Stimulated activated naive CD8-positive, alpha-beta T cell treated with anti-CD3 and anti-CD28 coated beads, Interleukin-15, Interleukin-2, amounts not matched to agents 100 U/mL and 50 U/mL, for 24 hours (primary cell): ENCODE measurements at regions not wholly inside any gene's neighbourhood (a gene's known extent, or its start where the extent isn't known, plus 50 kb on each side); places are given as distances from the start of the nearest gene placed in this dataset.

ENCODE experiments used
- ATAC-seq: fragments of 150-1000 bp; cut with Tn5 transposase; one replicate; pipeline ENCODE4 v1.10.0; 2021
- DNase-seq: peaks from one replicate; pipeline ENCODE4 v3.0.0; 2021

DNA sequence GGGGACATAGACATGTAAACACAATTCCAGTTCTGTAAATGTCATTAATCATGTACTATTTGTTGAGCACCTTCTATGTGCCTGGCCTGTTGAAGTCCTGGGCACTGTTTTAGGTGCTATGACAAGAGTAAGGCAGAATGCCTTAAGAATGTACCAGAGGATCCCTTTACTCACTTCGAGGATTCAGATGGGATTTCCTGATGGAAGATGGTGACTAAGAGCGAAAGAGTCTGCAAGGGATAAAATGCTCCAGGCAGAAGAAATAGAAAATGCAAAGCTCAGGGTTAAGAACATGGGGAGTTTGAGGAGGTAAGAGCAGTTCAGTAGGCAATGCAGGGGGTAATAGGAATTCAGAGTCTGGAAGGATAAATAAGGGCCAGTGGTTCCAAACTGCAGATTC lies 671.3 kb upstream of the TBX3 start:
- DNase-seq (no peak), ATAC-seq (no peak)

DNA sequence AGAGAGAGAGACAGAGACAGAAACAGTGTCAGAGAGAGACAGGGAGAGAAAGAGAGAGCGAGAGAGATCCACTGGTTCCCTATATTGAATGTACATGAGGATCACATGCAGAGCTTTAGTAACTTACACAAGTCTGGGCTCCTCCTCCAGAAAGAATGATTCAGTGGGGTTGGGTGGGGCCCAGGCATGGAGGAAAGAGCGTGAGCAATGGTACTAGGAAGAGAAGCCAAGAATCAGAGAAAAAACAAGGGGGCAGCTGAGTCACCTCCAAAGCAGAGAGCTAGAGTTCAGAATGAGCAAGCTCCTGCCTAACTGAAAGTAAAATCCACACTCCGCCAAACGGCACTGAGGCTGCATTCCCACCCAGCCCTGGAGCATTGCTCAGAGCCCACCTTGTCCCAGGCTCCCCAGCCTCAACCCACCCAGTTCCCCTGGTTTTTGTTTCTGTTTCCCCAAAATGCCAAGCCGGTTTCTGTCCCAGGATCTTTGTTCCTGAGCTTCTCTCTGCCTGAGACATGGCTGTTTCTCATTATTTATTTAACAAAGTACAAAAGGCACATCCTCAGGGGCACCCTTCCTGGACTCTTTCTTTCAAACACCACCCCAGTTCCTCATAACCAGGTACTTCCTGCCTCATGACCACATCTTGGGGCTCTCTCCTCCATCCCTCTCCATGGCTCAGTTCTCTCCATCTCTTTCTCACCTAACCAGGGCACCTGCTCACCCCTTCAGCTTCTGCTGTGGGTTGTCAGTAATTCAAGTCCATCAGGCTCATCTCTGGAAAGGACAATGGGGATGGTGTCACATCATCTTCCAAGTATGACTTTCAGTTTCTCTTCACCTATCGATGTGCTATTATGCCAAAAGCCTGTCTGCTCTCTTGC lies 670.3 kb upstream of the TBX3 start:
- peak; percentile 3 for DNase-seq

DNA sequence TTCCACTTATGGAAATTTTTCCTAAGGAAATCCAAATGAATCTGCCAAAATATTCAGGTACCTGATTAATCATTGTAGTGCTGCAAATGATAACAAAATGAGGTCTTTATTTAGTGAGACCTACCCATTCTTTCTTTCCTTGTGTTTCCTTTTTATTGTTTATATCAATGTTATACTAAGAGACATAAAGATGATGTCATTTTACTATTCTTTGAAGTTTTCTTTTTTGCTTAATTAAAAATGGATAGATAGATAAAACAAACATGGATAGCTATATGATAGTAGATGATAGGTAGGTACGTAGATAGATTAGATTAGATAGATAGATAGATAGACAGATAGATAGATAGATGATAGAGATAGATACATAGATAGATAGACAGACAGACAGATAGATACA lies 669.5 kb upstream of the TBX3 start:
- DNase-seq (no peak), ATAC-seq (no peak)

More for the DNA sequence above, 670.3 kb upstream of the TBX3 start:
- peak; percentile 65 for ATAC-seq

DNA sequence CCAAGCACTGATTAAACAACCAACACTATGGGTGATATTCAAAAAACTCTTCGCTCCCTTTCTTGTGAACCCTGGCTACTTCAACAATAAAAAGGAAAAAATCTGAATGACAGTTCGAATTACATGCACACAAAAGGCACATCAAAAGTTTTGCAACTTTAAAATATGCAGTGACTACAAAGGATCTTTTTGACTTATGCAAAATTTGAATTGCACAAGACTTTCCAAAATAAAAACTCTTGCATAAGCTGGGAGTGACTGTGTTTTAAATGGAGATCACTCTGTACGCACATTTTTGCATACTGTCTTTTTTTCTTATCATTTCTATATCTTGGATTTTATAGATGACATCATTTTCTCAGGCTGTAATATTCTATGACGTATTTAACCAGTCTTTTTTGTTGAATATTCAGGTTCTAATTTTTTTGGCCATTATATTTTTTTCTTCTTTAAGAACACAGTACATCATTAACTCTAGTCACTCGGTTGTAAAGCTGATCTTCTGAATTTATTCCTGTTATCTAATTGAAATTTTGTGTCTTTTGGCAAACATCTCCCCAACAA lies 667.6 kb upstream of the TBX3 start:
- no peak for DNase-seq
- ATAC-seq = no peak

DNA sequence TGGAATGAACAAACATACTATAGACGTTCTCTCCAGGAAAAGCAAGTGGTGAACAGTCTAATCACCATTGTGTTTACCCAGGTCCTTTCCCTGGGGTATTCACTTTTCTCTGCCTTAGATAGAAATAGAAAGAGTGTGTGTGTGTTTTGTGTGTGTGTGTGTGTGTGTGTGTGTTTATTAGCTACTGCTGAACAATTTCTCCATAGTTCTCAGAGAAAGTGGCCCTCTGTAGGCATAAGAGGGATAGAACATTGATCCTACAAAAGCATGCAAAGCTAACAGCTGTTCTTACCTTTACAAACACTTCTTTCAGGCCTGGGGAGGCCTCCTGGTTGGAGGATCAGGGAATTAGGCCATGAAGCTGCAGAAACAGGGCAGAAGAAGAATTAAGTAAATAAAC lies 665.7 kb upstream of the TBX3 start:
- DNase-seq (no peak), ATAC-seq (no peak)

DNA sequence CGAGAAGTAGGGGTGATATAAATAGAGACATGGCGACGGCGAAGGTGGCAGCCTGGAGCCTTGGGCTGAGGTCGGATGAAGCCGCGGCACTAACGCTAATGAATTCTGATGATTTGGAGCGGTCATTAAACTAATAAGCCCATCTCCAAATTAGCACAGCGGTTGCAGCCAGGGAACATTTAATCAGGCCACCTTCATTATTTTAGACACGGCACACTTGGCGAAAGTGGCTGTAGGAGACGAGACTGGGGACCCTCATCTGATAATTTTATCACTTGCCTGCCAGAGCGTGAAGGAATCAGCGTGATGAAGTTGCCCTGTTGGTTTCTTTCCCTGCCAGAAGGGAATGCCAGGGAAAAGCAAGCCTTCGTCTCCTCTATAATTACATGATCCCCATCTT lies 664.3 kb upstream of the TBX3 start:
- no peak for DNase-seq

DNA sequence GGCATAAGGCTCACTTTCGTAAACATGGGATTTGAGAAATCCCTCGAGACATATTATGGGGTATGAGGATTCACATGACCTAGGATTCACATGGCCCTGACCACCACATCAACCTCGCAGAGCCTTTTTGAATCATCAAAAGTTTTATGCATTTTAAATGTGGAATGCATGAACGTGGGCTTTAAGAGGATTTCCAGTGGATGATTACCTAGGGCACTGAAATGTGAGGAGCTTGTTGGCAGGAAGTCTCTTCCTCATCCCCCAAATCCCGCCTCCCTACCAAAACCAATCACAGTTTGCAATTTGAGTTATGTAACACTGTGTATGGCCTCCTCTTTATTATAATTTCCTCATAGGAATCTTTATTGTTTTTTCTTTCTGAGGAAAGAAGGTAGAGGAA lies 659.6 kb upstream of the TBX3 start:
- DNase-seq = no peak

More for the DNA sequence above, 664.3 kb upstream of the TBX3 start:
- ATAC-seq = no peak

DNA sequence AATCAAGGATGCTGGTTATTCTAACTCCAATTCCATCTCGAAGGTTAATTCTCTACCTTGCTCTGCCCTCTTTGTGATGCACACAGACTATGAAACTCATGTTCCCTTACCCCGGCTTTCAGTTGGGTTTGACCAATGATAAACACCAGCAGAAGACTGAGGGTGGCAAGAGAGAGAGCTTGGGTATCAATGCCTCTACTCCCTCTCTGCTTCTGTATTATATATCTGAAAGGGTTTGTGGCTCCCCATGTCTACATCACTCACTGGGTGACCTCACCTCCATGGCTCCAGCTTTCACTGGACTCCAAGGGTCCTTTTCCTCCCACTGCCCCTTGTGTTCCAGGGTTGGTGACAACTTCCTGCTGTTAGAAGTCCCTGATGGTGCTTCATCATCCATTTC lies 659.0 kb upstream of the TBX3 start:
- ATAC-seq (no peak), DNase-seq (no peak)

More for the DNA sequence above, 659.6 kb upstream of the TBX3 start:
- ATAC-seq = no peak

DNA sequence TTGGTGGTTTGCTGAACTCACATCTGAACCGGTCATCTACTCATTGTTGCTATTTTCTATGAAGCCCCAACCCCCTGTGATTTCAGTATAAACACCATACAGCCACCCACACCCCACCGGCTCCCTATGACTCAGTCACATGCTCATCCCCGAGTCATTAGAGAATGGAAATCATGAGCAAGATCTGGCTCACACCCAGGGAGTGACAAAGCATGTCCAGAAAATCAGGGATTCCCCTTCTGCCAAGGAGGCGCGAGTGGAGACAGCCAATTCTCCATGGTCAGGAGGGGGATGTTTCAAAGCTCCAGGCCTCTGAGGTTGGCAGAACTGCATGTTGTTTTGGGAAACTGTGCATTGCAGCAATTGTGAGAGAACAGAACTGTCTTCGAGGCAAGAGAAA lies 657.5 kb upstream of the TBX3 start:
- DNase-seq (peak; percentile 6), ATAC-seq (peak; percentile 14)

DNA sequence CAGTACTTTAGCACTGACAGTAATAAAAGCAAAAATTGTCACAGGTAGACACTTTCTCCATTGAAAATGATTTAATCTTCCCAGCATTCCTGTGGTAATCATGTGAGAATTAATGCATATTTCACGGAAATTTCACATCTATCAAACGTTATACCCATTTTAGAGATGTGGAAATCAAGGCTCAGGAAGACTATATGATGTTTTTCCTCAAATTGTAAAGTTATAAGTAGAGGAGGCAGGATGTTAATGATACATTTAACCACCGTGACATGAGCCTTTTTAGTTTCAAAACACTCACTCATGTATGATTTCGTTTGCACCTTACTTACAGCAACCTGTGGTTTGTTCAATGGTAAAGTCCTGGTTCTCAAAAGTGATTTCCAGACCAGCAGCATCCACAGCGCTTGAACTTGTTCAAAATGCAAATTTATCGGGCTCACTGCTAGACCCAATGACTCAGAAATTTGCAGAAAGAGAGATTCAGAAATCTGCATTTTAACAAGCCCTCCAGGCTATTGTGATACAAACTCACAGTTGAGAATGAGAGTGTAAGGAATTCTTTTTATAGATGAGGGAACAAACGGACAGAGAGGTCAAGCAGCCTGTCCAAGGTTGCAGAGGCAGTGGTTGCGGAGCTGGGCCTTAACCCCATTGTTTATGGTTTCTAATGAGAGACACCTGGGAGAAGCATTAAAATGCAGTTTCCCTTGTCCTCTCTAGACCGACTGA lies 654.8 kb upstream of the TBX3 start:
- no peak for DNase-seq
- ATAC-seq = no peak

DNA sequence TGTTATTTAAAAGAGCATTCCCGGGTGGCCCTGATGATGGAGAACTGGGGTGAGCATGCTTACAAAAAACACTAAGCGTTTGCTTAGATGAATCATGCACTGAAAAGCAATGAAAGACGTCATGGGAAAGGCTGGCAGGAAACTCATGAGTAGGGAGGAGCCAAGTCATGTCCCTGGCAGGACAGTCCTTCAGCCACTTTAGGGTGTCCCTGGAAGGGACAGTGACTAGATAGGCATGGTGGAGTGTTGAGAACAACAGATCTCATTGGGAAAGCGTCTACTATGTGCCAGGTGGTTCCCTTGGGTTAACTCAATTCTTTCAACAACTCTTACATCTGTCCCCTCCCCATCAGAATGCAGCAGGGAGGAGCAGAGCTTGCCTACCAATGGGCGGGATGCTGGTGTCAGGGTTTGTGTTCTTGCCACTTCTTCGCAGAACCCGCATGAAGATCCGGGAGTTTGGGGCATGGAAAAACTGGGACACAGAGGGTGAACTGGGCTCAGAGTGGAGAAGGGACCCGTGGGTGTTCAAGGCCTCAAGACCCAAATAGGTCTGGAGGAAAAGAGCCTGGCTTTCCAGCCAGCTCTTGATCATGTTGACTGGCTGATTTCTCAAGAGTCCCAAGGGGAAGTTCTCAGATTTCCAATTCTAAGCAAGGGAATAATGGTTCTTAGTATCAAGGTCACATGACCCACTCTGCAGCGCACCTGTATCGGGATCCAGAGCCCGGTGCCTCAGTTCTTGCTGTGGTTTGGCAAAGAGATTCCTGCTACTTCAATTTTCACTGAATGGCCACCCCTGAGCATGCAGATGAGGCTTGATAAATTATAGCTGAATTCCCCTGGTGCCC lies 653.9 kb upstream of the TBX3 start:
- ATAC-seq = no peak
- no peak for DNase-seq

DNA sequence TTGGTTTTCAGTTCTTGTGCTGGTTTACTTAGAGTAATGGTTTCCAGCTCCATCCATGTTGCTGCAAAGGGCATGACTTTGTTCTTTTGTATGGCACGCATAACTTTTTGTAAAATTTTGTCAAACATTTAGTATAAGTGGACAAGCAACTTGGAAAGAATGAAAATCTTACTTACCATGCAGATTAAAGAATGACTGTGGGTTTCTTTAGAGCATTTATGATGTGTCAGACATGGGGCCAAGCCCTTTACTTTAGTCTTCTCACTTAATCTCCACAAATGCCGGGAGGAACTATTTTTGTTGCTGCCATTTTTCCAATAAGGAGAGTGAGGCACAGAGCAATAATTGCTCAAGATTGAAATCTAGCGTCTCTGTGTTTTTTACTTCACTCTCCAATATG lies 652.5 kb upstream of the TBX3 start:
- ATAC-seq = no peak

DNA sequence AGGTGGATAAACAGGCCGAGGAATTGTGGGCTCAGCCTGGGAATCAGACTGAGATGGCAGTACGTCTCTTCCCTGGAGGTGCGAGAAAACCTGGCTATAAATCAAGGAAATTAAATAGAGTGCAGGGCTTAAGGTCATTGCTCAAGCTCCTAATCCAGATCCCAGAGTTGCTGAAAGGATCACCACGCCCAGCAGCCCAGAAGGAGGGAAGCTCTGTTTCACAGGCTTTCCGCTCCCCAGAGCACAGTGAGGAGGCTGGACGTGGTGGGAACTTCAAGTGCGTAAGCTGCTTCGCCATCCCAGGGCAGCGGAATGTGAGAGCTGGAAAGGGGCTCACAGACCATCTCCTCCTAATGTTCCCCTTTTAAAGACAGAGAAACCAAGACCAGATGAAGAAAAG lies 651.6 kb upstream of the TBX3 start:
- no peak for ATAC-seq
- no peak for DNase-seq

More for the DNA sequence above, 652.5 kb upstream of the TBX3 start:
- DNase-seq = no peak

DNA sequence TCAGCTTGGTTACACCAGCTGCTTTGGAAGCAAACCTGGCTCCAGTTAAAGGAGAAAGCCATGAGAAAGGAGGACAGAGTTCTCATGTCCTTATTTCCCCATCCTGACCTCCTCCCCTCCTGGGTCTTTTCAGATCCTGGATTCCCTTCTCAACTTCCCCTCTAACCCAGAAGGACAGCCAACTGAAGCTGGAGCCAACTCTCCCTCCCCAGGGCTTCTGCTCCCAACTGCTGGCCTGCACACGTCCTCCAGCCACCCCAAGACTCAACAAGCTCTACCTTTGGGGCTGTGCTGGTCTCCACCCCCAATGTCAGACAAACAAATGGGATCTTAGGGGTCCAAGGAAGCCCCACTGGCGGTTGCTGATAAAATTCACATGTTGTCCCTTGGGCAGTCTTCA lies 651.1 kb upstream of the TBX3 start:
- DNase-seq (no peak), ATAC-seq (no peak)

DNA sequence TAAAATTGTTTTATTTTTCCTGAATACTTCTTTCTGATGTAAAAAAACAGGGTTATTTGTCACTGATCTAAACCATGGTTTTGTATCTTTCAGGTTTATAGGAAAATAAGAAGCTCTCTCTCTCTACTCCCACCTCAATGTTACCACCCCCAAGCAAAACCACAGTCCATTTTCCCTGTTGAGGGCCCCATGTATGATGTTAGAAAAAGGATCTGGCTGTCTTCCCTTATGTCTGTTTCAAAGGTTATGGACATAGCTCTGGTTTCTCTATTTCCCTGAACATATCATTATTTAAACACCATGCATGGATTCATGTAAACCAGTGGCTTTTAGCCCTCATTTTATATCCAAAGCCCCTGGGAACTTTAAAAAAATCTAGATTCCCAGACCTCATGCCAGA lies 649.0 kb upstream of the TBX3 start:
- DNase-seq (no peak), ATAC-seq (no peak)

DNA sequence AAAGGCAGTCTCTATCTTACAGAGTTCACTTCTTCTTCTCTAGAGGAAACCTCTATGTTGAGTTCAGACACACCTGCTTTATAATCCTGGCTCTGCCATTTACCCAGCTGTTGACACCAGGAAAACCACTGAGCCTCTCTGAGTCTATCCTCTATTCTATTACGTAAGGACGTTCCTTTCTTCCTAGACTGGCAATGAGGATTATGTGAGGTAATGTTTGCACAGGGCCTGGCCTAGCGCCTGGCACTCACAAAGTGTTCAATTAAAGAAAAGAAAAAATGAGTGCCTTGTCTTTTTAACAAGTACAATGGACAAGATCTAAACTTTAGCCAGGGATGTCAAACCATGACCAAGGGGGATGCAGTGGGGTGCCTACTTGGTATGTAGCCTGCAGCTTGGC lies 641.9 kb upstream of the TBX3 start:
- DNase-seq (no peak), ATAC-seq (no peak)

DNA sequence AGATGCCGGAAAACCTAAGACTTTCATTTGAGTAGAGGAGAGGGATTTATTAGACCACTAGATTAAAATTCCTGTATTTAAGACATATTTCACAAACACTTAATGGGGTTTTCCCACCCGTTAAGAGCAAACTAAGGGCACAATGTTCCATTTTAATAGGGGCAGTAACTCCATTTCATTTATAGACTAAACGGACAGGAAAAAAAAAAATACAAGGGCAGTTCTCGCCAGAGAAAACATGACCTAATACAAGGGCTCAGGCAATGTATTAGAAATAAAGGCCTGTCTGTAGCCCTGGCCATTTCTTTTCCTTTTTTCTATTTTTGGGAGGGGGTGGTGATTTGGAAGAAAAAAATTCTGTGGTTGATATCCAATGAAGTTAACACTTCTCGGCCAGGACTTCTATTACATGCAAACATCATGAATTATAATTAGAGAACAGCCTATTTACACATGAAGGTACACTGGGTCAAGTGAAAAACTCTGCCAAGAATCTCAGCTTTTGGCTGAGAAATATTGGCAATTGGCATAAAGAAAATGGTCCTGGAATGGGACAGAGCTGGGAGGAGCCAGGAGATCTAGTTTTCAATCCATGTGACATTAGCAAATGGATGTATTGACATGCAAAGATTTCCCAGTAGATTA lies 641.1 kb upstream of the TBX3 start:
- no peak for ATAC-seq
- DNase-seq = no peak

DNA sequence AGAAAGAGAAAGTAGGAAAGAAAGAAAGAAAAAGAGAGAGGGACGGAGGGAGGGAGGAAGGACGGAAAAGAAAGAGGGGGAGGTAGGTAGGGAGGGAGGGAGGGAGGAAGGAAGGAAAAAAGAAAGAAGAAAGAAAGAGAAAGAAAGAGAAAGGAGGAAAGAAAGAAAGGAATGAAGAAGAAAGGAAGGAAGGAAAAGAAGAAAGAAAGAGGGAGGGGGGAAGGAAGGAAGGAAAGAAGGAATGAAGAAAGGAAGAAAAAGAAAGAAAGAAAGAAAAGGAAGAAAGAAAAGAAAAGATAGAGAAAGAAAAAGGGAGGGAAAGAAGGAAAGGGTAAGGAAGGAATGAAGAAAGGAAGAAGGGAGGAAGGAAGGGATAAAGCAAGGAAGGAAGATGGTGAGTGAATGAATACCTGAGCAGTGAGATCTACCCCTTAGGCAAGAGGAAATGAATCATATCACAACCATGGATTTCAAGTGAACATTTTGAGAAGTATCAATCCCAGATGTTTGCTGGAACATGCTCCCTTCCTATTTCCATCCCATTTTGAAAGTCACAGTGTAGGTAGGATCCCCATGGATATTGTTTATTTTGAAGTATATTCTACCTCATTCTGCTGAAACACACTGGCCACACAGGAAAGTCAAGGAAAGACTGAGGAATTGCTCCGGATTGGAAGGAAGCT lies 639.4 kb upstream of the TBX3 start:
- DNase-seq (no peak), ATAC-seq (no peak)

DNA sequence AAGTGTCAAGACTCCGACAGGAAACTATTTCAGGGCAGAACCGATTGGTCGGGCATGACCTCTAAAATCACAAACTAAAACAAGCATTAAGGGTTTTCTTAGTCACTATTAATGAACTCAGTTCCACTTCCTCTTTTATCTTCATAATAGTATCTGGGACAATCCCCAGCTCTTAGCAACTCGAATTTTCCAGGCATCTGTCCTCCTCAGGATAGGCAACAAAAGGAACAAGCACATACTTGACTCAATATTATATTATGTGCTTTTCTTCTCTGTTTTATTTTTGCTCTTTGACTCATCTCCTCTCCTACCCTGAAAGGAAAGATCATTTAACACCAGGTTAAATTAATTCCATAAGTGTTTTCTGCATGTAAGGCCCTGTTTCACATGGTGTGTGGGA lies 638.3 kb upstream of the TBX3 start:
- DNase-seq = no peak
- ATAC-seq = no peak

DNA sequence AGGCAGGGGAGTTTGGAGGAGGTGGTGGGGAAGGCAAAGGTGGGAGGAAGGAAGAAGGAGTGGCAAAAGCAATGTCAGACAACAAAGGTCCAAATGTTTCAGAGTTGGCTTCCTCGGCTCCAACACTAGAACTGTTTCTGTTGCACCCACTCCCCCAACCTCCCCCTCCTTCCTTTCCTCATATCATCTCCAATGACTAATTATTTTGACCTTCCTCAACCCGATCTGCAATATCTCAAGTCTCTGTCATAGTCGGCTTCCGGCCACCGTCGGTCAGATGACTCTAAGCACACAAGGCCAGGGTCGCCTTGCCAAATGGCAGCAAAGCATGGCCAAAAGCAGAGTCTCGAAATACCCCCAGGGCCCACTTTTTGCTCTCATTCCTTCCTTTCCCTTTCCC lies 637.0 kb upstream of the TBX3 start:
- DNase-seq = no peak
- no peak for ATAC-seq

DNA sequence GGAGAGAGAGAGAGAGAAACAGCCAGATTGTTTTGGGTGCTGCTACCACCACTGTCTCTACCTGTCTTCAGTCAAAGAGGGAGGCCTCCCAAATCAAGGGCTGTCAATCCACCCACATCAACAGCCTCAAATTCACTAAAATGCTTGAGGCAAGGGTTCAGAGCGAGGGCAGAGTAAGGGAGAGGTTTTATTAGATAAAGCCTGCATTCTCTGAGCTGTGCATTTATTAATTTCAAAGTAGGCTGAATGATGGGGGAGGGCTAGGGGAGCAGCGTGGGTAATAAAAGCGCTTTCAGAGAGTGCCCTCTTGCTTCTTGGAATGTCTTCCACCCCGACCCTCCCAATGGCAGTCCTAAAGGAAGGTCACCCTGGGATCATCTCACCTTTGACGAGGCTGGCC lies 636.5 kb upstream of the TBX3 start:
- no peak for ATAC-seq
- DNase-seq = no peak
